Fibroblast of villous mesenchyme (primary cell): ENCODE measurements at regions not wholly inside any gene's neighbourhood (a gene's known extent, or its start where the extent isn't known, plus 50 kb on each side); places are given as distances from the start of the nearest gene placed in this dataset.

Source experiments
- DNase-seq: peaks from one replicate; pipeline ENCODE4 v3.0.0-alpha.2; 2010; ENCODE audit warnings: low read depth
- H3K4me3 ChIP-seq: 2 replicates; pipeline ENCODE4 v1.5.1; 2011; ENCODE audit warnings: low read depth, mild to moderate bottlenecking, low read length
- CTCF ChIP-seq: IDR thresholded peaks from 2 replicates; pipeline ENCODE4 v1.5.1; 2012; ENCODE audit warnings: low read depth, mild to moderate bottlenecking, low read length; ENCODE audit not compliant: insufficient read depth

GRCh38 chr21:15383588-15383987, 318.8 kb upstream of the NRIP1 start:
- DNase-seq: no peak
- no peak overlapping the region for H3K4me3 ChIP-seq
- TF ChIP-seq CTCF: no peak

- DNase-seq: no peak
- H3K4me3 ChIP-seq: no peak overlapping the region
- TF ChIP-seq CTCF: no peak
These were observed 325.2 kb upstream of the NRIP1 start for GRCh38 chr21:15390049-15390448.

DNA sequence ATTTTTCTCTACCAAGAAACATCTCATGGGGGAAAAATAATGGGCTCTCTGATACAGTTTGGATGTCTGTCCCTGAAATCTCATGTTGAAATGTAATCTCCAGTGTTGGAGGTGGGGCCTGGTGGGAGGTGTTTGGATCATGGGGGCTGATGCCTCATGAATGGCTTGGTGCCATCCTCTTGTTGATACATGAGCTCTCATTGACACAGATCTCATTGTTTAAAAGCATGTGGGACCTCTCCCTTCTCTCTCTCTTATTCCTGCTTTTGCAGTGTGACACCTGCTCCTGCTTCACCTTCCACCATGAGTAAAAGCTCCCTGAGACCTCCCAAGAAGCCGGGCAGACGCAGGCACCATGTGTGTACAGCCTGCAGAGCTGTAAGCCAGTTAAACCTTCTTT, 332.5 kb upstream of the NRIP1 start:
- H3K4me3 ChIP-seq: no peak overlapping the region
- DNase-seq: no peak
- TF ChIP-seq CTCF: no peak

DNA sequence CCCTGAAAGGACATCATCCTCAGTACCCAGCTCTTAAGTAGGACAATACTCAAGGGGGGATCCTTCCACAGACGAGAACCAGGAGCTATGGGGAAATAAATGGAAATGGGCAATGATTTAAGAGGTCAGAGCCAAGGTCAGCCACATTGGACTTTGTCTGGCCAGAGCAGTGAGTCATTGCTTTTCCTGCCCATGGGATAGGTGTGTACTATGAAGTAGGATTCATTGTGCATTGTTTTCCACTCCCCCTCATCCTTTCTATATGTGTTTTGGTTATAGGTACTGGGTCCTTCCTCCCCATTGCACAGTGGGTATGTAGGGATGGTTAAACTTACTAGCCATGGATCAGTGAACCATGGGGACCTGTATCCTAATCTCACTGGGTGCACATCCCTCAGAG, 328.9 kb upstream of the USP25 start:
- no peak for TF ChIP-seq CTCF
- no peak overlapping the region for H3K4me3 ChIP-seq
- DNase-seq: no peak

- H3K4me3 ChIP-seq: no peak overlapping the region
- no peak for DNase-seq
- no peak for TF ChIP-seq CTCF
These were observed 328.5 kb upstream of the USP25 start for GRCh38 chr21:15401331-15401730.

DNA sequence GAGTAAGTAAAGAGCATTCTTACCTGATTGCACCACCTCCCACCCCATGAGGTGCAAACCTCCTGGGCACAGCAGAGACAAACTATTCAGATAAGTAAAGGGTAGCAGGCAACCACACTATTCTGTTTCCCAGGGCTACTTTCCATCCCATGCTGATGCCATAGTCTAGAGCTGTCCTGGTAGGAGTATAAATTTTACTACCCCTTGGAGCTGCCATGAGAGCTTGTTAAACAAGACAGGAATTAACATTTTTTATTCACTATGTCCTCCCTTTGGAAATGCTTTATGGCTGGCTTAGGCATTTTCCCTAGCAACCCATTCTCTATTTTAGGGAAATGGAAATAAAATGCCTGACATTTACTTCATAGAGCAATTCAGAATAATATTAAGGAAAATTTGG, 324.6 kb upstream of the USP25 start:
- H3K4me3 ChIP-seq: no peak overlapping the region
- no peak for TF ChIP-seq CTCF
- DNase-seq: no peak

DNA sequence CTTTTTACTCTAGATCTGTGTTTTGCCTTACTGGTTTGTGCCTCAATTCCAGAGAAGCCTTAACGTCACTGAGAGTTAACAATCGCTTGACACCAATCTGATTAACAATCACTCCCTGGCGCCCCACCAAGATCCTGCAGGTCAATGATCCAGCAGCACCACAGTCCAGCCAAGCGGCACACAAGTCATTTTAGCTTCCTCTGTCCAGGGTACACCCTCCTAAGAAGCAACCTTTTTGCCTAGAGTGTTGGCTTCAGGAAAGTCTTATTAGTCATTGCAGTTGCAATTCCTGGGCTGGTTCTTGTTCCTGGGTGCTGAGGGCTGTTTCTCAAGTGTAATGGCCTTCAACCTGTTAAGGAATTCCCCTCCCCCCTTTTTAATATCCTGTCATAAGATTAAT, 323.0 kb upstream of the USP25 start:
- H3K4me3 ChIP-seq: no peak overlapping the region
- DNase-seq: no peak
- no peak for TF ChIP-seq CTCF
